ENCODE measurements at regions not wholly inside any gene's neighbourhood (a gene's known extent, or its start where the extent isn't known, plus 50 kb on each side); places are given as distances from the start of the nearest gene placed in this dataset.

DNA sequence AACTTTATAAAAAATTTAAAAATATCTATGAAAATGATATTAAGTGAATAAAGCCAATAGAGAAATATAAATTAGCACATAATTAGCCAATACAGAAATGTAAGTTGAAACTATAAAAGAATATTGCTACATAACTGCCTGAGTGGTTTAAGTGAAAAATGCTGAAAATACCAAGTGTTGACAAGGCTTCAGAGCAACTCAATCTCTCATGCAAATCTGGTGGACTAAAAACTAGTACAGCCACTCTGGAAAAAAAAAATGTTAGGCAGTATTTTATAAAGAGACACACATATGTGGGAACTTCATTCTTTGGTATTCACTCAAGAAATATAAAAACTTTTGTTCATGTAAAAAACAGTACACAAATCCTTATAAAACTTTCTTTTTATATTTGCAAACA is 833.7 kb upstream of the ROBO1 start:
- TF ChIP-seq EZH2 (IDR thresholded peaks at IDR 0.05; ENCODE audit: insufficient read depth, poor library complexity, severe bottlenecking), result no peak
- no peak for TF ChIP-seq EZH2phosphoT487 (IDR thresholded peaks at IDR 0.05; ENCODE audit: insufficient read depth, low read depth)
